Stimulated activated CD8-positive, alpha-beta memory T cell treated with anti-CD3 and anti-CD28 coated beads, Interleukin-2, amount 100 ng/mL, for 48 hours (primary cell): ENCODE measurements at regions not wholly inside any gene's neighbourhood (a gene's known extent, or its start where the extent isn't known, plus 50 kb on each side); places are given as distances from the start of the nearest gene placed in this dataset.

Experiments
- DNase-seq, 2 donors: peaks; one replicate each; pipeline ENCODE4 v3.0.0-alpha.2; 2020; ENCODE audit warnings: low read depth in 2 of 2

DNA sequence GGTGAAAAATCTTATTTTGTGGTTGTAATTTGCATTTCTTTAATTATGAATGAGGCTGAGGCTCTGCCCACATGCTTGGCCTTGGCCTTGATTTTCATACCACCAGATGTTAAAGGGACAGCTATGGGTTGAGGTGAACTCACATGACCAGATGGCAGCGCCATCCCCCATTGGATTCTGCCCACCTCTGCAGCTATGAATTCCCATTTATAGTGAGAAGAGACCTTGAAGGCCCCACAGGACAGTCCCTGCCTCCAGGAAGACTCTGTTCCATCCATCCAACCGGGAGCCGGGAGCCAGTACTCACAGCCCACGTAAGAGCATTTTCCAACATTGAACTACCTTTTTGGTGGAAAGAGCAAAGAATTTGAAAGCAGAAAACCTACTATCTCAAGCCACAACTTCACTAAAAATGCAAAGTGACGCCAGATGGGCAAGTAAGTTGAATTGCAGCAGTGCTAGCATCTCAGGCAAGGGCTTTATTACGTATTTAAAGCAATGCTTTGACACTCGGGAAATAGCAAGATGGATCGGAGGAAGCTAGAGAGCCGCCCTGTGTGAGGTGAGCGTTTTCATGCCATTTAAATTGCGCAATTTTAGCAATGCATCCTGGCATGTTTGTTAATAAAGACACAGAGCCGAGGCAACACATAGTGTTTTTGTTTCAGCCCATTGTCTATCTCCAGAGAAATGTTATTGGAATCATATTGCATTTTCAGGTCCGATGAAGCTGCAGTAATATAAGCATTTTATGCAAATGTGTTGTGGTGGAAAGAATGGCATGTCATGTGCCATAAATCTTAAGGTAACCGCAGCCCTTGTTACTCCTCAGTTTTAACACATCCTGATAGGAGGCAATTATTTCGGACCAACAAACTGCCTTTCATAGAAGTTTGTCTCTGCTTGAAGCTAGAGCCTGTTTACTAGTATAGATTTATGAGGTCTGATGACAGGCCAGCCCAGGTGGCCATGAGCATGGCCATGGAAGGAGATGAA lies 273.4 kb upstream of the TNRC6C start:
- no peak for DNase-seq

DNA sequence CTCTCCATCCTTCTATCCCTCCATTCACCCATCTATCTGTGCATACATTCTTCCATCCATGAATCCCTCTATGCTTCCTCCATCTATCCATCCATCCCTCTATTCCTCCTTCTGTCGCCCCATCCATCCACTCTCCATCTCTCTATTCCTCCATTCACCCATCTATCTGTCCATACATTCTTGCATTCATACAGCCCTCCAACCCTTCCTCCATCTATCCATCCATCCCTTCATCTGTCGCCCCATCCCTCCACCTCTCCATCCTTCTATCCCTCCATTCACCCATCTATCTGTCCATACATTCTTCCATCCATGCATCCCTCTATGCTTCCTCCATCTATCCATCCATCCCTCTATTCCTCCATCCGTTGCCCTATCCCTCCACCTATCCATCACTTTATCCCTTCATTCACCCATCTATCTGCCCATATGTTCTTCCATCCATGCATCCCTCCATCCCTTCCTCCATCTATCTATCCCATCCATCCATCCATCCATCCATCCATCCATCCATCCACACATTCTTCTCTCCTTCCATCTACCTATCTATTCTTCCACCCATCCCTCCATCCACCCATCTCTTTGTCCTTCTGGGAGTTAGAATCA lies 272.5 kb upstream of the TNRC6C start:
- DNase-seq = no peak

DNA sequence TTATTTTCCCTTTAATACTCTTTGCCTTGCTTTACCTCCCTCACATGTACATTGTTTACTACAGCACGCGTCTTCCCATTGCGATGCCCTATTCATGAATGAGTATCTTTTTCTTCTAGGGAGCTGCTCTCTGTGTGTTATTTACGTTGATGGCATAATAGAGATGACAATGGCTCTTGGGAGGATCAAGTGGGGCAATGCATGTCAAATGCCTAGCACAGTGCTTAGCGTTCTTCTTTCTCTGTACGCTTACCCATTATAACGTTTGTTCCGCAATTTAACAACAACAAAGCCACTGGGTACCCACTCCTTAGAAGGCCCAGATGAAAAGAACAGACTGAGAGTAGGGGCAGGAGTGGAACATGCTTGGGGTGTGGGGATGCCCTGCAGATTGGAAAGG lies 271.6 kb upstream of the TNRC6C start:
- DNase-seq = no peak

GRCh38 chr17:77687417-77687816 lies 271.1 kb upstream of the TNRC6C start:
- no peak for DNase-seq

- no peak for DNase-seq
These were observed 270.6 kb upstream of the TNRC6C start for GRCh38 chr17:77687921-77688320.

GRCh38 chr17:77688369-77688768 lies 270.1 kb upstream of the TNRC6C start:
- no peak for DNase-seq

- no peak for DNase-seq
These were observed 268.0 kb upstream of the TNRC6C start for GRCh38 chr17:77690271-77691161.

DNA sequence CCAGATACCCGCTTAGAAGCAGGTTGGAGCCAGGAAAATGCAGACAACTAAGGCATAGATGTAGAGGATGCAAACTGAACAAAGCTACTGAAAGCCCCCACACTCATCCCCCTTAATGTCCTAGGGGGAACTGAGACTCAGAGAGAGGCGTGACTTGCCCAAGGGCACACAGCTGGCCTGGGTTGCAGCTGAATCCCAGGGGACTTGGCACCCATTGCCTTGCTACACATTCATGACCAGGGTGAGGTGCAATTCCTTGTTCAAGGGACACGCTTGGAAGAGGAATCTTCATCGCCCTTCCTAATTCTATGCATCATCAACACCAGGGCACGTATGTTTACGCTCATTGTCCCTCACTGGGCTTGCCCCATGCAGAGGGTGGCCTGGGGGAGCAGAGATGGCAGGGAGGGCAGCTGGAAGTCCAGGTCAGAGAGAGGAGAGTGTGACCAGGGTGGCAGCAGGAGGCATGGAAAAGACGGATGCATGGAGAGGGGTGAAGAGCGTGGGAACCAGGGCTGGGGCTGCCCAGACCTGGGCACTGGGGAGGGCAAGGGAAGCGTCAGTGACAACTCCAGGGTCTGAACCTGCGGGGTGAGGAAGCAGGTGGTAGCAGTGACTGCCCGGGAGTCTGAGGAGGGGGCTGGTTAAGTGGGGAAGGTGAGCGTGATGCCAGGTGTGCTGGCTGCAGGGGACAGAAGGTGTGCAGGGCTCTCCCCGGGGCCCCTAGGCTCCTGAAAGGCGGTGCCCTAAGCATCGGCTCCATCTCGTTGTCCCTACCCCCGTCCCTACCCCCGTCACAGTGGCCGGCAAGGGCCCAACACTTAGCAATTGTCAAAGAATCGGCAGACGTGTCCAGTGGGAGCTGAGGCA lies 267.1 kb upstream of the TNRC6C start:
- no peak for DNase-seq

DNA sequence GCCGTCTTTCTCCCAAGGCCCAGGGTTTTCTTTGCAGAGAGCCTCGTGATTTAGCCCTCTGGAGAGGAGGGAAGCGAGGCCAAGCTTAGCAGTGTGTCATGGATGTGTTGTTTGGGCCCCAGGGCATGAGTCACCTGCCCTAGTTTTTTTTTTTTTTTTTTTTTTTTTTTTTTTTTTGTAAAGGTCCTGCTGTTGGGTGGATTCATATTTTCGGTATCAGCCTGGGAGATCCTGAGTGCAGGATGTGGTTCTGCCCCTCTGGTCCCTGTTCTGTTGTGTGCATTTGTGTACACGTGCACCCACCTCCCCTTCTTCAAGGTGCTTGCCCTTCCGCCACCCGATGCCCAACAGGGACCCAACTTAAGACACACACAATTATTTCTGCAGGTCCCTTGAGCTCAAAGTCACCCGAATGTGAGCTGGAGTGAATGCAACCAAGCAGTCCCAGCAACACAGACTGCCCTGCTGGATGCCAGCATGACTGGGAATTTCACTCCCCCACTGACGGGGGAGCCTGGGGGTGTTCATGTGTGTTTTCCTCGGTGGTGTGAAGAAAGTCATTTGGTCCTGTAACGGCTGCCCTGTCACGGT lies 265.8 kb upstream of the TNRC6C start:
- no peak for DNase-seq

DNA sequence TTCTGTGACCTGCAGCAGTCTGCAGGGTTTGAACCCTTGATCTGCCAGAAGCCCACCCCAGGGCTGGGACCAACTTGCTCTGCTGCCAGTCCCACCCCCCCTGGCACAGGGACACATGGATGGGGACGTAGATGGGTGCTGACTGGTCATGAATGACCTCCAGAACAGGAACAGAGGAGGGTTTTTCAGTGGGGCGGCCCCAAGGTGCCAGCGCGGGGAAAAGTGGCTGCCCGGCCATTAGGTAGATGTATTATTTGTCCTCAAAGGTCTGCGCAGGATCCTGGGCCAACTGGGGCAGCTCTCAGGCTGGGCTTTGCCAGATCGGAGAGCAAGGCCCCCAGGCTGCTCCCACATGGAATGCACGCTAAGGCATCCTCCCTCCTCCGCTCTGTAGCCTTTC lies 265.2 kb upstream of the TNRC6C start:
- DNase-seq = no peak

- no peak for DNase-seq
These were observed 264.7 kb upstream of the TNRC6C start for GRCh38 chr17:77693776-77694175.

DNA sequence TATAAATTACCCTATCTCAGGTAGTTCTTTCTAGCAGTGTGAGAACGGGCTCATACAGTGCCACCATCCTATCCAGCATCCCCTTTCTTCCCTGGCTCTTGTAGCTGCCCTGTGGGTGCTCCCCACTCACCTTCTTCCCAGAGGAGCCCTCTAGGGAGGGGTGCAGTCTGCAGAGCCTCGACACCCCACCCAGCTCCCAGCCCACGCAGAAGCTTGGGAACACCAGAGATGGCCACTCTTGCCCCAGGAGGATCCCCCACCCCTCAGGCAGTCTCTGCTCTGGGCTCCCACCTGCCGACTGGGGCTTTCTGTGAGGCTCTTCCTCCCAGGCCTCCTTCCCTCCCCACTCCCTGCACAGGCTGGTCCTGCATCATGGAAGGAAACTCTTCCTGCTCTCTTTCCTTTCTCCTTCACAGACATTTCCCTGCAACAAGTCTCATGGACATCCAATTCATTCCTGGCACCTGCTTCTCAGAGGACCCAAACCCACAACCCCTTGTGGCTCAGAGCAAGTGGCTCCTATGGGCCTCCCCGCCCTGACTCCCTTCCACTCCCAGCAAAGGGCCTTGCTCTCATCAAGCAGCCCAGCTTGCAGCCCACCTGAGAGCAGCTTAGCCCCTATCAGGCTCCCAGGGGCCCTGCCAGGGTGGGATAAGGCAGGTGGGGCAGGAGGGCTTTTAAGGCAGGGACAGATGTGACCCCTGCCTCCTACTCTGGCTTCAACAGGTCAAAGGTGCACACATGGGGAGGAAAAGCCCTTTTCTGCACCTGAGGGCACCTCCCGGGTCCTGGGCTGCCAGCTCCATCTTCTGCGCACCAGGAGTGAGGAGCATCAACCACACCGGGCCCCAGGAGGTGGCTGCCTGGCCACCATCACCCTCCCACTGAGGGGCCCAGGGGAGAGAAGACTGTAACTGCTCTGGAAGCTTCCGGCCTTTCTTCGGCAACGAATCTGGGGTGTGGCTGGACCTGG lies 263.8 kb upstream of the TNRC6C start:
- DNase-seq = no peak

DNA sequence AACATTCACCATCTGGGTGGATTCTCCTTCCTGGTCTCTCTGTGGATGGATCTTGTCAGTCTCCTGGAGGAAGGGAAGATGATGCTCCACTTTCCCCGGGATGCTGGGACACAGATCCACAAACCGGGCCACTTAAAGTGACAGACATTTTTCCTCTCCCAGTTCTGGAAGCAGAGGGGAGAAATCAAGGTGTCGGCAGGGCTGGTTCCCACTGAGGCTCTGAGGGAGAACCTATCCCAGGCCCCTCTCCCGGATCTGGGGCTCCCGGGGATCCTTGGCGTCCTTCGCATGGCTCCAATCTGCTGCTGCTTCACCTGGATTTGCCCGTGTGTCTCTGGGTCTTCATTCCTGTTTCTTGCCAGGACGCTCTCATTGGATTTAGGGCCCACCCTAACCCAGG lies 263.1 kb upstream of the TNRC6C start:
- no peak for DNase-seq

GRCh38 chr17:77696151-77696720 lies 262.3 kb upstream of the TNRC6C start:
- no peak for DNase-seq

DNA sequence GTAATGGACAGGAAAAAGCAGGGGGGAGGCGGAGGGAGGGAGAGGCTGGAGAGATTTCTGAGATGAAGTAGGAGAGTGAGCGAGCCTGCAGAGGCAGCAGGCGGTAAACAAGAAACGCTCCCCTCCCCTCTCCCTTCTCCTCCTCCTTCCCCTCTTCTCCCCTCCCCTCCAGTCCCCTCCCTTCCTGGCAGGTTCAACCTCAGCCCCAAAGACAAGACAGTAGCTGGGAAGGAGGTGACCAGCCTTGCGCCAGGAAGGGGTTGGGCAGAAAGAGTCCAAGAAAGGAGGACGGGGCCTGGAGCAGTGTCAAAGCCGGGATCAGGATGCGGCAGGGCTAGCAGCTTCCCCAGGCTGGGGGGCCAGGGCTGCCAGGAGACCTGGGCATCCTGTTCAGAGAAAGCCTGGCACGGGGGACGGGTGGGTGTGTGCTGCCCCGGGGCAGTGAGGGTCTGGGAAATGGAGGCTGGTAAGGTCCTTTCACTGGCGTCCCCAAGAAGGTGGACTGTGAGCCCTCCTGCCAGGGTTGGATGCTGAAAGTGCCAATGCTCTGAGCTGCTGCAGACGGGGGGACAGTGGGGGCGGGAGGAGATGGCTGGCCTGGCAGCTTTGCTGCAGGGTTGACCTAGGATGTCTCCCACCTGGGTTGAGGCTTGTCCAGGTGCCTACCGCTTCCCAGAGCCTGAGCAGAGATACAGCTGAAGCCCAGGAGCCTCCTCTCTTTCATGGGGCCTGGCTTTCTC lies 261.6 kb upstream of the TNRC6C start:
- no peak for DNase-seq

DNA sequence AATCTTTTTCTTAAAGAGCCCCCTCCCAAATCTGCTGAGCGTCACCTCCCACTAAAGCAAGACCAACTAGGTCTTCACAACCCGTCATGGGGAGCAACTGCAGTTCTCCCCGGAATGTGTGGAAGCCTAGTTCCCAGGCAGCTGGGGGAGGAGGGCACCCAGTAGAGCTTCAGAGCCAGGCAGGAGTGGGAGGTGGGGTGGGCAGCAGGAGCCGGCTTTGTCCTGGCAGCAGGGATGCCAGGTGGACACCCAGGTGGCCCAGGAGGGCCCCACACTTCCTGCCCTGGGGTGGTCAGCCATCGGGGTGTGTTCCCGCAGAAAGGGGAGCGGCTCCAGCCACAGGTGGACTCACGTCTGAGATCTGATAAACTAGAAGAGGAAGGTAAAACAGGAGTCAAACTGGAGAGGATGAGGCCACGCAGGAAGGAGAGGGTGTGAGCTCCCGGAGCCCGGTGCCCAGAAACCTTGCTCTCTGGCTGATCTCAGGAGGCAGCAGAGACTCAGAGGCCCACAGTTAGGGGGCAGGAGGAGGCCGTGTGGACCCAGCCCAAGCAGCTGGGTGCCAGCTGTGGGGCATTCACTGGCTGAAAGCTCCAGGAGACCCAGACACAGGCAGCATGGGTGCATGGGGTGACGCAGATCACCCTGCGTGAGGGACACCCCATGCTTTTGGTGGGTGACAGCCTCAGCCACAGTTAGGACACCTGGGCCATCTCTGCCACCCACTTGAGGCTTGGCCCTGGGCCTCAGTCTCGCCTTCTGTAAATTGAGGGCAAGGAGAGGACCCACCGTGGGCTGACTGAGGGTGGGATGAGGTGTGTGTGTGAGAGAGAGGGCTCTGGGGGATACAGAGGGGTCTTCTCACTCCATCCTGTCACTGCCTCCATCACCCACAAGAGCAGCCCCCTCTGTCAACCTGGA lies 260.8 kb upstream of the TNRC6C start:
- no peak for DNase-seq

DNA sequence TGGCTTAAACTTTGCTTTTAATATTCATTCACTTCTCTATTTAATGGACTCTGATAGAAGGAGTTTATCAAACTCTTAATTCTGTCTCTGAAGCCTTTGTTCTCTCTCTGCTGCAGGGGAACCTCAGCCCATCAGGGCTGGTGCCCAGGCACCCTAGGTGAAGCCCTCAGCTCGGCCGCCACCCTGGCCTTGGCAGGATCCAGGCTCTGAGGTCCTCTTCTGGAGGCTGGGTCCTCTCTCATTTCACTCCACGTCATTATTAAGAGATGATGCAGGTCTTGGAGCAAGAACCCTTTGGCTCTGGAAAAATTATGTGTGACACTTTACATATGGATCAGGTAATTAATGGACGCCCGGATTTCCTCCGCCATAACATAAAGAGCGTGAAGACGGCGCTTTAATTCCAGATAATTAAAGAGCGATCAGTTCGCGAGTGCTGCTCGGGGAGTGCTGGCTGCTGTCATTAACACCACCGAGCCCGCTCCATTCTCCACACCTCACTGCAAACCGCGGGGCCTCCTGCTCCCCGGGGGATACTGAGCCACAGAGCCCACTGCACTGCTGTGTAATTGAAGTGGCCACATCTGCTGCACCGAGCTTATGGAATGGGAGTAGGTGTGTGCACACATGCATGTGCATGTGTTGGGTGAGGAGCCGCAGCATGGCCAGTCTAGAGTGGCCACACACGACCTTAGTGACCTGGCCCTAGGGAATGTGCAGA lies 259.4 kb upstream of the TNRC6C start:
- DNase-seq = no peak
